GM12878 (cell line): ENCODE measurements at regions not wholly inside any gene's neighbourhood (a gene's known extent, or its start where the extent isn't known, plus 50 kb on each side); places are given as distances from the start of the nearest gene placed in this dataset.

Experiments
- ATAC-seq: fragments of 200-7000 bp; cut with Tn5 transposase; 3 replicates; pipeline ENCODE4 v1.9.1; 2020; ENCODE audit warnings: mild to moderate bottlenecking, moderate library complexity
- BruUV-seq: library from RNA; stranded (reverse); fragments of 400-500 nt; replicated peaks from 2 replicates; lab custom pipeline; 2021; lab: Mats Ljungman, UMichigan
- CTCF ChIA-PET: fragments of 300-600 bp; sonication (Branson Sonifier 250); formaldehyde crosslinking; extraction: SDS; loops from one replicate; lab custom pipeline; 2021; ENCODE audit warnings: inconsistent platforms; lab: Yijun Ruan, JAX
- POLR2A ChIA-PET: fragments of 350-600 bp; formaldehyde crosslinking; extraction: SDS; loops from one replicate; lab custom pipeline; 2021; ENCODE audit warnings: inconsistent platforms; lab: Charles Lee
- RAD21 ChIA-PET: fragments of 300-600 bp; sonication (Branson Sonifier 250); formaldehyde crosslinking; loops from one replicate; lab custom pipeline; 2023; ENCODE audit warnings: antibody characterized with exemption; ENCODE audit not compliant: unreplicated experiment; lab: Charles Lee
- SMC1A ChIA-PET: fragments of 300-600 bp; sonication (Branson Sonifier 250); formaldehyde crosslinking; loops from one replicate; lab custom pipeline; 2023; ENCODE audit not compliant: unreplicated experiment, uncharacterized antibody; lab: Charles Lee
- DNase-seq: peaks from one replicate; pipeline ENCODE4 v3.0.0-alpha.2; 2011; ENCODE audit warnings: low read depth, low spot score
- FAIRE-seq: peaks from 3 replicates; lab custom pipeline; 2011; peaks lifted over from hg19 to GRCh38; lab: Jason Lieb, UNC
- H2AFZ ChIP-seq: 2 replicates; pipeline ENCODE4 v1.6.0; 2011; ENCODE audit warnings: low read depth, low read length, control low read depth; ENCODE audit not compliant: control insufficient read depth
- H3K27ac ChIP-seq: 2 replicates; pipeline ENCODE4 v1.5.1; 2011; ENCODE audit warnings: control low read depth; ENCODE audit not compliant: control insufficient read depth, insufficient read depth
- H3K27me3 ChIP-seq, 2 experiments: replicated peaks in 1 of 2; 2 replicates each; pipeline versions ENCODE4 v1.6.0 to v1.6.1; 2011; ENCODE audit warnings: low read length in 1 of 2; ENCODE audit not compliant: control insufficient read depth in 2 of 2, insufficient read depth in 2 of 2
- H3K36me3 ChIP-seq, 2 experiments: 2 replicates each; pipeline ENCODE4 v1.5.1; 2011; ENCODE audit warnings: low read length in 1 of 2; ENCODE audit not compliant: control insufficient read depth in 2 of 2, insufficient read depth in 2 of 2
- H3K4me1 ChIP-seq: 2 replicates; pipeline ENCODE4 v1.6.1; 2011; ENCODE audit warnings: mild to moderate bottlenecking, low read length, moderate library complexity, mixed read lengths; ENCODE audit not compliant: control insufficient read depth, insufficient read depth
- H3K4me2 ChIP-seq: 2 replicates; pipeline ENCODE4 v1.6.0; 2011; ENCODE audit warnings: control low read depth; ENCODE audit not compliant: control insufficient read depth, insufficient read depth
- H3K4me3 ChIP-seq: fragments of 200-600 bp; sonication (generic); 2 replicates; pipeline ENCODE4 v1.5.1; 2016
- H3K79me2 ChIP-seq: 2 replicates; pipeline ENCODE4 v1.6.0; 2011; ENCODE audit warnings: low read length; ENCODE audit not compliant: control insufficient read depth, insufficient read depth
- H3K9ac ChIP-seq: 2 replicates; pipeline ENCODE4 v1.8.0; 2011; ENCODE audit warnings: low read length, control low read depth, mixed read lengths; ENCODE audit not compliant: control insufficient read depth, insufficient read depth
- H3K9me3 ChIP-seq: replicated peaks from 3 replicates; pipeline ENCODE4 v1.5.1; 2011; ENCODE audit warnings: mild to moderate bottlenecking, low read length; ENCODE audit not compliant: control insufficient read depth, insufficient read depth
- H4K20me1 ChIP-seq: 2 replicates; pipeline ENCODE4 v1.6.0; 2011; ENCODE audit not compliant: control insufficient read depth, insufficient read depth
- BCL11A ChIP-seq: IDR thresholded peaks from 2 replicates; pipeline ENCODE4 v1.6.1; 2011; ENCODE audit warnings: low read depth, low read length
- DPF2 ChIP-seq: fragments of 450-650 bp; IDR thresholded peaks from 2 replicates; pipeline ENCODE4 v1.6.1; 2017; ENCODE audit warnings: mild to moderate bottlenecking
- SMARCA5 ChIP-seq: fragments of 450-650 bp; IDR thresholded peaks from 2 replicates; pipeline ENCODE4 v1.6.1; 2017; ENCODE audit warnings: mild to moderate bottlenecking
- ZBED1 ChIP-seq: IDR thresholded peaks from 2 replicates; pipeline ENCODE4 v1.6.1; 2016; ENCODE audit warnings: borderline replicate concordance
- ZNF207 ChIP-seq: fragments of 450-650 bp; IDR thresholded peaks from 2 replicates; pipeline ENCODE4 v1.6.1; 2014; ENCODE audit warnings: antibody characterized with exemption, mild to moderate bottlenecking, borderline replicate concordance
- ZNF274 ChIP-seq: IDR thresholded peaks from one replicate; pipeline ENCODE4 v1.8.0; 2011; ENCODE audit not compliant: insufficient read length, insufficient read depth
- WGBS: methylation state at CpG from one replicate; pipeline ENCODE4 v1.1.6; 2016; ENCODE audit warnings: low lambda C conversion rate; ENCODE audit not compliant: insufficient replicate concordance, insufficient coverage; ENCODE audit errors: missing lambda C conversion rate; 5-methylcytosine and 5-hydroxymethylcytosine counted together
- in situ Hi-C: fragments of 300-500 bp; cut with MboI; formaldehyde crosslinking; loops from 9 replicates; pipeline ENCODE4 v1.14.3; 2018; ENCODE audit warnings: mixed read lengths
- intact Hi-C: fragments of 100-400 bp; cut with micrococcal nuclease; formaldehyde crosslinking; loops from one replicate; pipeline ENCODE4 v1.14.2; 2022; ENCODE audit not compliant: unreplicated experiment
- TF ChIP-seq, protein P1 (sequence below): fragments of 450-650 bp; IDR thresholded peaks from 2 replicates; pipeline ENCODE4 v1.6.1; 2018; ENCODE audit warnings: mild to moderate bottlenecking, low read depth, moderate library complexity; ENCODE audit not compliant: partially characterized antibody
- TF ChIP-seq, protein P2 (sequence below): fragments of 150-350 bp; IDR thresholded peaks from 2 replicates; pipeline ENCODE4 v1.6.1; 2016; ENCODE audit warnings: low read depth, low read length
- TF ChIP-seq, protein P3 (sequence below): IDR thresholded peaks from 2 replicates; pipeline ENCODE4 v1.6.1; 2011; ENCODE audit warnings: low read depth, mild to moderate bottlenecking, low read length, moderate library complexity, borderline replicate concordance; ENCODE audit errors: extremely low read depth

DNA sequence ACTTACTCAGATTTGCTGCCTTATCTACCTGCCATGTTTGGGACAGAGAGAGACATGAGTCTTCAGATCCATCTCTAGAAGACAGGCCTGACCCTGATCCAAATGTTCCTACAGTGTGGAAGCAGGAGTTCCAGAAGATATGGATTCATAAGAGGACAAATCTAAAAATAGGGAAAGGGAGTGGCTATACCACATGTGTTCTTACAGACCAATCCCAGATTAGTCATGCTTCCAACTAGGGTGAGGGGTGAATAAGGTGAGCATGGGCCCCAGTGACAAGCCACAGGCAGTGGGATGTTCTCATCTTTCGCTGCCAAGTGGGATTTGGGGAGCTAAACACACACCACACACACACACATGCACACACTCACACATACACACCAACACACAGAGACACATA is 670.7 kb upstream of the CITED2 start:
- no TSS peak for BruUV-seq
- Histone ChIP-seq H3K4me1 (no peaks in the 10 kb centered on the region), H3K27me3 (no peaks in the 10 kb centered on the region), H3K4me2 (no peak overlapping the region), H3K9ac (no peak overlapping the region), H3K4me3 (no peak overlapping the region), H3K79me2 (no peaks in the 10 kb centered on the region), H3K36me3 (no peaks in the 10 kb centered on the region), H4K20me1 (no peaks in the 10 kb centered on the region), H3K27ac (no peak overlapping the region), H3K9me3 (no peaks in the 10 kb centered on the region), H2AFZ (no peak overlapping the region)
- intact Hi-C loops: no loop called here
- RAD21 ChIA-PET: no interaction called here
- no peak for TF ChIP-seq ZBED1
- TF ChIP-seq SMARCA5: no peak
- no peak for TF ChIP-seq ZNF207
- TF ChIP-seq BCL11A: no peak
- TF ChIP-seq, protein P1, sequence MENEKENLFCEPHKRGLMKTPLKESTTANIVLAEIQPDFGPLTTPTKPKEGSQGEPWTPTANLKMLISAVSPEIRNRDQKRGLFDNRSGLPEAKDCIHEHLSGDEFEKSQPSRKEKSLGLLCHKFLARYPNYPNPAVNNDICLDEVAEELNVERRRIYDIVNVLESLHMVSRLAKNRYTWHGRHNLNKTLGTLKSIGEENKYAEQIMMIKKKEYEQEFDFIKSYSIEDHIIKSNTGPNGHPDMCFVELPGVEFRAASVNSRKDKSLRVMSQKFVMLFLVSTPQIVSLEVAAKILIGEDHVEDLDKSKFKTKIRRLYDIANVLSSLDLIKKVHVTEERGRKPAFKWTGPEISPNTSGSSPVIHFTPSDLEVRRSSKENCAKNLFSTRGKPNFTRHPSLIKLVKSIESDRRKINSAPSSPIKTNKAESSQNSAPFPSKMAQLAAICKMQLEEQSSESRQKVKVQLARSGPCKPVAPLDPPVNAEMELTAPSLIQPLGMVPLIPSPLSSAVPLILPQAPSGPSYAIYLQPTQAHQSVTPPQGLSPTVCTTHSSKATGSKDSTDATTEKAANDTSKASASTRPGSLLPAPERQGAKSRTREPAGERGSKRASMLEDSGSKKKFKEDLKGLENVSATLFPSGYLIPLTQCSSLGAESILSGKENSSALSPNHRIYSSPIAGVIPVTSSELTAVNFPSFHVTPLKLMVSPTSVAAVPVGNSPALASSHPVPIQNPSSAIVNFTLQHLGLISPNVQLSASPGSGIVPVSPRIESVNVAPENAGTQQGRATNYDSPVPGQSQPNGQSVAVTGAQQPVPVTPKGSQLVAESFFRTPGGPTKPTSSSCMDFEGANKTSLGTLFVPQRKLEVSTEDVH: no peak
- TF ChIP-seq, protein P2, sequence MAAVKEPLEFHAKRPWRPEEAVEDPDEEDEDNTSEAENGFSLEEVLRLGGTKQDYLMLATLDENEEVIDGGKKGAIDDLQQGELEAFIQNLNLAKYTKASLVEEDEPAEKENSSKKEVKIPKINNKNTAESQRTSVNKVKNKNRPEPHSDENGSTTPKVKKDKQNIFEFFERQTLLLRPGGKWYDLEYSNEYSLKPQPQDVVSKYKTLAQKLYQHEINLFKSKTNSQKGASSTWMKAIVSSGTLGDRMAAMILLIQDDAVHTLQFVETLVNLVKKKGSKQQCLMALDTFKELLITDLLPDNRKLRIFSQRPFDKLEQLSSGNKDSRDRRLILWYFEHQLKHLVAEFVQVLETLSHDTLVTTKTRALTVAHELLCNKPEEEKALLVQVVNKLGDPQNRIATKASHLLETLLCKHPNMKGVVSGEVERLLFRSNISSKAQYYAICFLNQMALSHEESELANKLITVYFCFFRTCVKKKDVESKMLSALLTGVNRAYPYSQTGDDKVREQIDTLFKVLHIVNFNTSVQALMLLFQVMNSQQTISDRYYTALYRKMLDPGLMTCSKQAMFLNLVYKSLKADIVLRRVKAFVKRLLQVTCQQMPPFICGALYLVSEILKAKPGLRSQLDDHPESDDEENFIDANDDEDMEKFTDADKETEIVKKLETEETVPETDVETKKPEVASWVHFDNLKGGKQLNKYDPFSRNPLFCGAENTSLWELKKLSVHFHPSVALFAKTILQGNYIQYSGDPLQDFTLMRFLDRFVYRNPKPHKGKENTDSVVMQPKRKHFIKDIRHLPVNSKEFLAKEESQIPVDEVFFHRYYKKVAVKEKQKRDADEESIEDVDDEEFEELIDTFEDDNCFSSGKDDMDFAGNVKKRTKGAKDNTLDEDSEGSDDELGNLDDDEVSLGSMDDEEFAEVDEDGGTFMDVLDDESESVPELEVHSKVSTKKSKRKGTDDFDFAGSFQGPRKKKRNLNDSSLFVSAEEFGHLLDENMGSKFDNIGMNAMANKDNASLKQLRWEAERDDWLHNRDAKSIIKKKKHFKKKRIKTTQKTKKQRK: no peak
- no peak for TF ChIP-seq ZNF274
- TF ChIP-seq, protein P3, sequence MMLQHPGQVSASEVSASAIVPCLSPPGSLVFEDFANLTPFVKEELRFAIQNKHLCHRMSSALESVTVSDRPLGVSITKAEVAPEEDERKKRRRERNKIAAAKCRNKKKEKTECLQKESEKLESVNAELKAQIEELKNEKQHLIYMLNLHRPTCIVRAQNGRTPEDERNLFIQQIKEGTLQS: no peak
- no peak for TF ChIP-seq DPF2
- FAIRE-seq (no peak), ATAC-seq (no peak), DNase-seq (no peak)
- SMC1A ChIA-PET: interaction anchor here (1.0 kb wide), 1 partner anchor 12 kb away, joined by 4 read pairs; no protein-coding TSS in a partner anchor
- CTCF ChIA-PET: no interaction called here
- in situ Hi-C loops: no loop called here
- POLR2A ChIA-PET: no interaction called here
- 0% methylated on average over 1 of the region's 1 CpG for WGBS
